A549 (cell line): ENCODE measurements at regions not wholly inside any gene's neighbourhood (a gene's known extent, or its start where the extent isn't known, plus 50 kb on each side); places are given as distances from the start of the nearest gene placed in this dataset.

ENCODE experiments used
- BCL3 ChIP-seq: fragments of >200 bp; sonication (Bioruptor Twin); formaldehyde crosslinking; IDR thresholded peaks from 3 replicates; pipeline ENCODE4 v1.6.1; 2016
- EHMT2 ChIP-seq: fragments of 200-600 bp; sonication (generic); IDR thresholded peaks from 2 replicates; pipeline ENCODE4 v1.6.1; 2016; ENCODE audit warnings: antibody characterized with exemption, low read depth, mild to moderate bottlenecking, moderate library complexity
- JUN ChIP-seq, 2 experiments: fragments of >200 bp; sonication (Bioruptor Twin); formaldehyde crosslinking; IDR thresholded peaks; 2 replicates in 1 of 2; 3 replicates in 1 of 2; pipeline ENCODE4 v1.6.1; 2016 to 2017
- KDM5A ChIP-seq: fragments of 200-600 bp; sonication (generic); IDR thresholded peaks from 2 replicates; pipeline ENCODE4 v1.6.1; 2016; ENCODE audit warnings: antibody characterized with exemption, mild to moderate bottlenecking
- POLR2A ChIP-seq: IDR thresholded peaks from 2 replicates; pipeline ENCODE4 v1.6.1; 2012; ENCODE audit warnings: mild to moderate bottlenecking, low read length
- POLR2AphosphoS2 ChIP-seq: conservative IDR thresholded peaks from 2 replicates; pipeline ENCODE4 v1.6.1; 2012; ENCODE audit warnings: low read length, improper control_type of control experiment, inconsistent platforms
- RAD21 ChIP-seq, 2 experiments: fragments of >200 bp in 1 of 2; sonication (Bioruptor Twin) in 1 of 2; formaldehyde crosslinking in 1 of 2; IDR thresholded peaks in 1 of 2; conservative IDR thresholded peaks in 1 of 2; 2 replicates in 1 of 2; 3 replicates in 1 of 2; pipeline ENCODE4 v1.6.1; 2012 to 2018; ENCODE audit warnings: inconsistent platforms in 1 of 2
- RFX5 ChIP-seq: fragments of 450-650 bp; IDR thresholded peaks from 2 replicates; pipeline ENCODE4 v1.7.1; 2014; ENCODE audit warnings: antibody characterized with exemption, mild to moderate bottlenecking, moderate library complexity
- USF2 ChIP-seq: fragments of 450-650 bp; IDR thresholded peaks from 2 replicates; pipeline ENCODE4 v1.6.1; 2014; ENCODE audit warnings: antibody characterized with exemption
- ZFP36 ChIP-seq: fragments of 450-650 bp; IDR thresholded peaks from 2 replicates; pipeline ENCODE4 v1.6.1; 2014; ENCODE audit warnings: borderline replicate concordance; ENCODE audit not compliant: partially characterized antibody
- TF ChIP-seq, protein P1 (sequence below): fragments of >200 bp; sonication (Bioruptor Twin); formaldehyde crosslinking; IDR thresholded peaks from 3 replicates; pipeline ENCODE4 v1.5.1; 2016
- TF ChIP-seq, protein P2 (sequence below): IDR thresholded peaks from 2 replicates; pipeline ENCODE4 v1.6.1; 2012
- TF ChIP-seq, protein P3 (sequence below): fragments of 200-600 bp; sonication (generic); IDR thresholded peaks from 2 replicates; pipeline ENCODE4 v1.6.1; 2016; ENCODE audit warnings: antibody characterized with exemption, mild to moderate bottlenecking, moderate library complexity

DNA sequence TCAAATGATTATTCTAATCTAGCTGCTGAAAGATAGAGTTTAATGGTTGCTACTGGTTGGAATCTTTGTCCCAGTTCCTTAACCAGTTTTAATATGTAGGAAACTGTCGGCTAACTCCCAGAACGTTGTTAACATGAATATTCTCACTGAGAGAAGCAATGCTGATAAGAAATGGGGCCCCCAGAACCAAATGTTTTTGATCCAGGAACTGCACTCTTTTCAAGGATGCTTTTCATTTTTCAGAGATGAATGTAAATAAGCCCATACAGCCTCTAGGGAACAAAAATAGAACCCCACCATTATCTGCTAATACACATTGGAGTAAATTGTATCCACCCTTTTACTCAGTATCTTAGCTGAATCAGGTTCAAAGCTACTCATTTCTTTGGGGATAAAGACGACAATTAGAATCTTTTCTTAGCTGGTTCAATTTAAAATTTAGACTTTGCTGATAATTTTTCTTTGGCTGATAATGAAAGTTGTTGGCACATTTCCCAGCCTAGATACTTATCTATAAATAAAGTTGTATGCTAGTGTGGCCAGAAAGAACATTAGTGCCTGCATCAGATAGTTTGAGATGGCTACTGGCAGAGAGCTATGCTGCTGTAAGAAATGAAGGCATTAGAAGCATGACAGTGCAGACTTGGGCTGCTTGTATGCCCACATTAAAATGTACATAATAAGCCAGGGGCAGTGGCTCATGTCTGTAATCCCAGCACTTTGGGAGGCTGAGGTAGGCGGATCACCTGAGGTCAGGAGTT lies 323.3 kb upstream of the PDGFD start:
- TF ChIP-seq, protein P1, sequence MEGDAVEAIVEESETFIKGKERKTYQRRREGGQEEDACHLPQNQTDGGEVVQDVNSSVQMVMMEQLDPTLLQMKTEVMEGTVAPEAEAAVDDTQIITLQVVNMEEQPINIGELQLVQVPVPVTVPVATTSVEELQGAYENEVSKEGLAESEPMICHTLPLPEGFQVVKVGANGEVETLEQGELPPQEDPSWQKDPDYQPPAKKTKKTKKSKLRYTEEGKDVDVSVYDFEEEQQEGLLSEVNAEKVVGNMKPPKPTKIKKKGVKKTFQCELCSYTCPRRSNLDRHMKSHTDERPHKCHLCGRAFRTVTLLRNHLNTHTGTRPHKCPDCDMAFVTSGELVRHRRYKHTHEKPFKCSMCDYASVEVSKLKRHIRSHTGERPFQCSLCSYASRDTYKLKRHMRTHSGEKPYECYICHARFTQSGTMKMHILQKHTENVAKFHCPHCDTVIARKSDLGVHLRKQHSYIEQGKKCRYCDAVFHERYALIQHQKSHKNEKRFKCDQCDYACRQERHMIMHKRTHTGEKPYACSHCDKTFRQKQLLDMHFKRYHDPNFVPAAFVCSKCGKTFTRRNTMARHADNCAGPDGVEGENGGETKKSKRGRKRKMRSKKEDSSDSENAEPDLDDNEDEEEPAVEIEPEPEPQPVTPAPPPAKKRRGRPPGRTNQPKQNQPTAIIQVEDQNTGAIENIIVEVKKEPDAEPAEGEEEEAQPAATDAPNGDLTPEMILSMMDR: no peak
- TF ChIP-seq EHMT2 (no peak), POLR2AphosphoS2 (no peak), POLR2A (no peak), RFX5 (no peak), BCL3 (no peak), USF2 (no peak), ZFP36 (no peak), JUN (IDR thresholded peaks at IDR 0.05) (no peak), KDM5A (no peak), RAD21 (conservative IDR thresholded peaks at IDR 0.05 in 1 of 2, IDR thresholded peaks at IDR 0.05 in 1 of 2) (no peak)
- TF ChIP-seq, protein P2, sequence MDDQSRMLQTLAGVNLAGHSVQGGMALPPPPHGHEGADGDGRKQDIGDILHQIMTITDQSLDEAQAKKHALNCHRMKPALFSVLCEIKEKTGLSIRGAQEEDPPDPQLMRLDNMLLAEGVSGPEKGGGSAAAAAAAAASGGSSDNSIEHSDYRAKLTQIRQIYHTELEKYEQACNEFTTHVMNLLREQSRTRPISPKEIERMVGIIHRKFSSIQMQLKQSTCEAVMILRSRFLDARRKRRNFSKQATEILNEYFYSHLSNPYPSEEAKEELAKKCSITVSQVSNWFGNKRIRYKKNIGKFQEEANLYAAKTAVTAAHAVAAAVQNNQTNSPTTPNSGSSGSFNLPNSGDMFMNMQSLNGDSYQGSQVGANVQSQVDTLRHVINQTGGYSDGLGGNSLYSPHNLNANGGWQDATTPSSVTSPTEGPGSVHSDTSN: no peak
- TF ChIP-seq, protein P3, sequence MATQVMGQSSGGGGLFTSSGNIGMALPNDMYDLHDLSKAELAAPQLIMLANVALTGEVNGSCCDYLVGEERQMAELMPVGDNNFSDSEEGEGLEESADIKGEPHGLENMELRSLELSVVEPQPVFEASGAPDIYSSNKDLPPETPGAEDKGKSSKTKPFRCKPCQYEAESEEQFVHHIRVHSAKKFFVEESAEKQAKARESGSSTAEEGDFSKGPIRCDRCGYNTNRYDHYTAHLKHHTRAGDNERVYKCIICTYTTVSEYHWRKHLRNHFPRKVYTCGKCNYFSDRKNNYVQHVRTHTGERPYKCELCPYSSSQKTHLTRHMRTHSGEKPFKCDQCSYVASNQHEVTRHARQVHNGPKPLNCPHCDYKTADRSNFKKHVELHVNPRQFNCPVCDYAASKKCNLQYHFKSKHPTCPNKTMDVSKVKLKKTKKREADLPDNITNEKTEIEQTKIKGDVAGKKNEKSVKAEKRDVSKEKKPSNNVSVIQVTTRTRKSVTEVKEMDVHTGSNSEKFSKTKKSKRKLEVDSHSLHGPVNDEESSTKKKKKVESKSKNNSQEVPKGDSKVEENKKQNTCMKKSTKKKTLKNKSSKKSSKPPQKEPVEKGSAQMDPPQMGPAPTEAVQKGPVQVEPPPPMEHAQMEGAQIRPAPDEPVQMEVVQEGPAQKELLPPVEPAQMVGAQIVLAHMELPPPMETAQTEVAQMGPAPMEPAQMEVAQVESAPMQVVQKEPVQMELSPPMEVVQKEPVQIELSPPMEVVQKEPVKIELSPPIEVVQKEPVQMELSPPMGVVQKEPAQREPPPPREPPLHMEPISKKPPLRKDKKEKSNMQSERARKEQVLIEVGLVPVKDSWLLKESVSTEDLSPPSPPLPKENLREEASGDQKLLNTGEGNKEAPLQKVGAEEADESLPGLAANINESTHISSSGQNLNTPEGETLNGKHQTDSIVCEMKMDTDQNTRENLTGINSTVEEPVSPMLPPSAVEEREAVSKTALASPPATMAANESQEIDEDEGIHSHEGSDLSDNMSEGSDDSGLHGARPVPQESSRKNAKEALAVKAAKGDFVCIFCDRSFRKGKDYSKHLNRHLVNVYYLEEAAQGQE: no peak
